IMR-90 (cell line): ENCODE measurements at regions not wholly inside any gene's neighbourhood (a gene's known extent, or its start where the extent isn't known, plus 50 kb on each side); places are given as distances from the start of the nearest gene placed in this dataset.

Experiments used
- ATAC-seq: fragments of 200-7000 bp; cut with Tn5 transposase; 2 replicates; pipeline ENCODE4 v1.9.1; 2020; ENCODE audit warnings: low read depth, mild to moderate bottlenecking, moderate library complexity
- BruUV-seq: library from RNA; stranded (reverse); fragments of 400-500 nt; replicated peaks from 2 replicates; lab custom pipeline; 2021; lab: Mats Ljungman, UMichigan
- CTCF ChIA-PET: fragments of 300-600 bp; formaldehyde crosslinking; extraction: SDS; loops from one replicate; lab custom pipeline; 2021; ENCODE audit warnings: antibody characterized with exemption; lab: Yijun Ruan, JAX
- POLR2A ChIA-PET: fragments of 300-600 bp; sonication (Branson Sonifier 250); formaldehyde crosslinking; loops from one replicate; lab custom pipeline; 2022; ENCODE audit warnings: antibody characterized with exemption; ENCODE audit not compliant: unreplicated experiment; lab: Charles Lee
- DNase-seq: peaks from one replicate; pipeline ENCODE4 v3.0.0; 2013
- H2AFZ ChIP-seq: replicated peaks from 2 replicates; pipeline ENCODE3; 2013; ENCODE audit warnings: low read length, mild to moderate bottlenecking; ENCODE audit not compliant: poor library complexity
- H2AK5ac ChIP-seq: 2 replicates; pipeline ENCODE4 v1.6.1; 2013; ENCODE audit warnings: low read depth, low read length, inconsistent platforms
- H2AK9ac ChIP-seq: replicated peaks from 2 replicates; pipeline ENCODE3; 2013; ENCODE audit warnings: mild to moderate bottlenecking, low read depth, low read length, moderate library complexity; ENCODE audit not compliant: poor library complexity
- H2BK120ac ChIP-seq: 2 replicates; pipeline ENCODE4 v1.6.1; 2013; ENCODE audit warnings: low read depth, low read length, inconsistent platforms
- H2BK15ac ChIP-seq: 3 replicates; pipeline ENCODE4 v1.6.1; 2013; ENCODE audit warnings: low read depth, low read length, inconsistent platforms
- H2BK20ac ChIP-seq: 2 replicates; pipeline ENCODE4 v1.6.1; 2013; ENCODE audit warnings: low read depth, mild to moderate bottlenecking, inconsistent platforms, low read length, moderate library complexity
- H2BK5ac ChIP-seq: 2 replicates; pipeline ENCODE4 v1.6.1; 2013; ENCODE audit warnings: mild to moderate bottlenecking, low read depth, low read length, inconsistent platforms; ENCODE audit not compliant: poor library complexity, severe bottlenecking
- H3K14ac ChIP-seq: replicated peaks from 2 replicates; pipeline ENCODE4 v1.6.1; 2013; ENCODE audit warnings: low read depth, low read length, inconsistent platforms
- H3K18ac ChIP-seq: 2 replicates; pipeline ENCODE4 v1.6.1; 2013; ENCODE audit warnings: low read depth, low read length, control low read depth
- H3K23ac ChIP-seq: 2 replicates; pipeline ENCODE4 v1.6.1; 2013; ENCODE audit warnings: low read depth, low read length, inconsistent platforms
- H3K27ac ChIP-seq: 2 replicates; pipeline ENCODE4 v1.5.1; 2013; ENCODE audit warnings: mild to moderate bottlenecking, control low read depth, low read length; ENCODE audit not compliant: insufficient read depth
- H3K27me3 ChIP-seq: 2 replicates; pipeline ENCODE4 v1.6.1; 2013; ENCODE audit warnings: low read length; ENCODE audit not compliant: control insufficient read depth, insufficient read depth
- H3K36me3 ChIP-seq: 2 replicates; pipeline ENCODE4 v1.6.1; 2013; ENCODE audit warnings: low read length, mixed read lengths; ENCODE audit not compliant: control insufficient read depth, insufficient read depth
- H3K4ac ChIP-seq: 2 replicates; pipeline ENCODE4 v1.6.1; 2013; ENCODE audit warnings: low read depth, low read length, inconsistent platforms
- H3K4me1 ChIP-seq: 2 replicates; pipeline ENCODE4 v1.6.1; 2013; ENCODE audit warnings: low read length, mixed read lengths; ENCODE audit not compliant: control insufficient read depth, insufficient read depth
- H3K4me2 ChIP-seq: 2 replicates; pipeline ENCODE4 v1.6.1; 2013; ENCODE audit warnings: low read depth, mild to moderate bottlenecking, control low read depth, low read length, moderate library complexity
- H3K4me3 ChIP-seq: 2 replicates; pipeline ENCODE4 v1.5.1; 2013; ENCODE audit warnings: low read depth, mild to moderate bottlenecking, control low read depth, low read length, moderate library complexity; ENCODE audit not compliant: insufficient read depth
- H3K56ac ChIP-seq: 2 replicates; pipeline ENCODE4 v1.6.1; 2013; ENCODE audit warnings: low read length, inconsistent platforms; ENCODE audit not compliant: insufficient read depth; ENCODE audit errors: extremely low read depth
- H3K79me1 ChIP-seq, 2 experiments: 2 replicates each; pipeline ENCODE4 v1.6.1; 2013; ENCODE audit warnings: low read length in 2 of 2, inconsistent platforms in 1 of 2, low read depth in 1 of 2
- H3K9ac ChIP-seq: 2 replicates; pipeline ENCODE4 v1.6.1; 2013; ENCODE audit warnings: low read depth, low read length, control low read depth
- H3K9me1 ChIP-seq: 2 replicates; pipeline ENCODE4 v1.6.1; 2013; ENCODE audit warnings: low read length, inconsistent platforms; ENCODE audit not compliant: insufficient read depth
- H3K9me3 ChIP-seq: 2 replicates; pipeline ENCODE4 v1.6.1; 2013; ENCODE audit warnings: low read length; ENCODE audit not compliant: control insufficient read depth, insufficient read depth
- H4K20me1 ChIP-seq: 2 replicates; pipeline ENCODE4 v1.6.1; 2013; ENCODE audit warnings: low read length, inconsistent platforms; ENCODE audit not compliant: insufficient read depth
- H4K5ac ChIP-seq: 2 replicates; pipeline ENCODE4 v1.6.1; 2013; ENCODE audit warnings: mild to moderate bottlenecking, low read depth, low read length, control low read depth
- H4K8ac ChIP-seq, 2 experiments: 2 replicates each; pipeline ENCODE4 v1.6.1; 2013; ENCODE audit warnings: low read depth in 2 of 2, low read length in 2 of 2, control low read depth in 1 of 2, inconsistent platforms in 1 of 2
- H4K91ac ChIP-seq: 2 replicates; pipeline ENCODE4 v1.6.1; 2013; ENCODE audit warnings: low read depth, low read length, inconsistent platforms; ENCODE audit not compliant: insufficient read depth
- CHD1 ChIP-seq: IDR thresholded peaks from 2 replicates; pipeline ENCODE4 v1.6.1; 2012; ENCODE audit warnings: low read depth, low read length, improper control_type of control experiment
- CTCF ChIP-seq: conservative IDR thresholded peaks from 2 replicates; pipeline ENCODE4 v1.5.1; 2012; ENCODE audit warnings: mild to moderate bottlenecking, low read depth, low read length, improper control_type of control experiment
- ELK1 ChIP-seq: fragments of 150-350 bp; IDR thresholded peaks from 2 replicates; pipeline ENCODE4 v1.6.1; 2016; ENCODE audit warnings: low read depth, mild to moderate bottlenecking, low read length, moderate library complexity, borderline replicate concordance
- RAD21 ChIP-seq: IDR thresholded peaks from 2 replicates; pipeline ENCODE4 v1.6.1; 2012; ENCODE audit warnings: low read length, improper control_type of control experiment
- WGBS, 2 experiments: methylation state at CpG; one replicate each; pipeline versions ENCODE4 v1.1.5 to v1.1.7; 2013; ENCODE audit warnings: missing lambda C conversion rate in 2 of 2; ENCODE audit not compliant: insufficient read length in 1 of 2; ENCODE audit errors: extremely low coverage in 2 of 2; 5-methylcytosine and 5-hydroxymethylcytosine counted together
- dilution Hi-C: fragments of 300-500 bp; cut with HindIII; formaldehyde crosslinking; loops from one replicate; pipeline ENCODE4 v1.14.3; 2018; ENCODE audit warnings: low sequenced_read_pairs; ENCODE audit not compliant: unreplicated experiment
- in situ Hi-C: fragments of 300-500 bp; cut with MboI; formaldehyde crosslinking; loops from 3 replicates; pipeline ENCODE4 v1.14.3; 2019; ENCODE audit warnings: low sequenced_read_pairs, inconsistent platforms, mixed read lengths
- intact Hi-C: fragments of 100-400 bp; cut with micrococcal nuclease; formaldehyde crosslinking; loops from 2 replicates; pipeline ENCODE4 v1.10.0; 2022

- peak overlapping the region; percentile 79 for H2BK120ac ChIP-seq
- peaks cover 13% of the 10 kb centered on the region for H3K9me1 ChIP-seq
- peak overlapping the region; percentile 34; the same call in 1 of the 3 replicates for H2BK15ac ChIP-seq
- H2BK20ac ChIP-seq: peak overlapping the region; percentile 69; the same call in 1 of the 2 replicates
- H3K18ac ChIP-seq: peak overlapping the region; percentile 42
- BruUV-seq: no TSS peak
- peak overlapping the region; percentile 54; the same call in 1 of the 2 replicates for H2AK5ac ChIP-seq
- no peak overlapping the region for H3K56ac ChIP-seq
- peak overlapping the region; percentile 82 for H3K14ac ChIP-seq
- peak overlapping the region; percentile 79 for H3K4ac ChIP-seq
- H3K4me2 ChIP-seq: peak overlapping the region; percentile 25; the same call in 1 of the 2 replicates
- peak overlapping the region; percentile 10 for H2AK9ac ChIP-seq
- peak; percentile 86 for DNase-seq
- peak overlapping the region; percentile 36; the same call in 1 of the 2 replicates for H3K23ac ChIP-seq
- in situ Hi-C loops: no loop called here
- no peaks in the 10 kb centered on the region for H3K27me3 ChIP-seq
- H3K36me3 ChIP-seq: no peaks in the 10 kb centered on the region
- no peak overlapping the region for H3K27ac ChIP-seq
- ChIA-PET POLR2A (no interaction called here), CTCF (no interaction called here)
- ATAC-seq: peak; percentile 13; the same call in 1 of the 2 replicates
- H2AFZ ChIP-seq: peak overlapping the region; percentile 25
- peak overlapping the region; percentile 72 for H2BK5ac ChIP-seq
- no peaks in the 10 kb centered on the region for H3K79me1 ChIP-seq
- dilution Hi-C loops: loop anchor here (25.0 kb wide), 1 partner anchor 112 kb away; no protein-coding TSS in a partner anchor
- intact Hi-C loops: no loop called here
- peak overlapping the region; percentile 25; the same call in 1 of the 2 replicates for H4K5ac ChIP-seq
- no peak overlapping the region for H3K4me3 ChIP-seq
- H4K91ac ChIP-seq: peak overlapping the region; percentile 49; the same call in 1 of the 2 replicates
- no peaks in the 10 kb centered on the region for H4K20me1 ChIP-seq
- peaks cover 14% of the 10 kb centered on the region for H3K4me1 ChIP-seq
- H3K9me3 ChIP-seq: no peaks in the 10 kb centered on the region
- peak overlapping the region; percentile 34 to 74; a peak in 2 of 4 replicates for H4K8ac ChIP-seq
- TF ChIP-seq ELK1 (no peak), RAD21 (peak; percentile 12; the same call in 1 of the 2 replicates), CHD1 (no peak), CTCF (0 out of 2 replicates have a peak, but pooled peaks have one; percentile 12)
- no peak overlapping the region for H3K9ac ChIP-seq
- no CpG with 5 or more reads among the region's 6 CpGs for WGBS, 2 experiments
Observed at GRCh38 chr1:234848972-234849649, 239.1 kb upstream of the IRF2BP2 start.
